ENCODE measurements at regions not wholly inside any gene's neighbourhood (a gene's known extent, or its start where the extent isn't known, plus 50 kb on each side); places are given as distances from the start of the nearest gene placed in this dataset.

DNA sequence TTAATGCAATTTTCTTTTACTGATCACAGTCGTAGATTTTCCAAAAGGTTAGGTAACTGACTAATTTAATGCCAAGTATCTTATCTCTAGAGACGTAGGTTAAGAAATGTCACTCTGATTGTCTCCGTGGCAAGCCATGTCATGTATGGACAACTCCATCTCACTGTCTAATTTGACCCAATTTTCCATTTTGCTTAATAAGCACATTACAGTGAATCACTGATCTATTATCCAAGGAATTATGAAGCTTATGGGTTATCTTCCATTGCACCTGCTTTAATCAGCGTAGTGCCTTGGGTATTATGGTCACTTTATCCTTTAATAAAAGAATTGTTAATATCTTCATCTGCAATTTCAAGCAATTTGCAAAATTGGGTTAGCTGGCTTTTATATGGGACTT is 557.4 kb upstream of the ROBO2 start:
- TF ChIP-seq, protein P1, sequence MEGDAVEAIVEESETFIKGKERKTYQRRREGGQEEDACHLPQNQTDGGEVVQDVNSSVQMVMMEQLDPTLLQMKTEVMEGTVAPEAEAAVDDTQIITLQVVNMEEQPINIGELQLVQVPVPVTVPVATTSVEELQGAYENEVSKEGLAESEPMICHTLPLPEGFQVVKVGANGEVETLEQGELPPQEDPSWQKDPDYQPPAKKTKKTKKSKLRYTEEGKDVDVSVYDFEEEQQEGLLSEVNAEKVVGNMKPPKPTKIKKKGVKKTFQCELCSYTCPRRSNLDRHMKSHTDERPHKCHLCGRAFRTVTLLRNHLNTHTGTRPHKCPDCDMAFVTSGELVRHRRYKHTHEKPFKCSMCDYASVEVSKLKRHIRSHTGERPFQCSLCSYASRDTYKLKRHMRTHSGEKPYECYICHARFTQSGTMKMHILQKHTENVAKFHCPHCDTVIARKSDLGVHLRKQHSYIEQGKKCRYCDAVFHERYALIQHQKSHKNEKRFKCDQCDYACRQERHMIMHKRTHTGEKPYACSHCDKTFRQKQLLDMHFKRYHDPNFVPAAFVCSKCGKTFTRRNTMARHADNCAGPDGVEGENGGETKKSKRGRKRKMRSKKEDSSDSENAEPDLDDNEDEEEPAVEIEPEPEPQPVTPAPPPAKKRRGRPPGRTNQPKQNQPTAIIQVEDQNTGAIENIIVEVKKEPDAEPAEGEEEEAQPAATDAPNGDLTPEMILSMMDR (IDR thresholded peaks at IDR 0.05; ENCODE audit: low read depth, low read length): no peak
- no peak for TF ChIP-seq EZH2phosphoT487 (IDR thresholded peaks at IDR 0.05; ENCODE audit: low read depth)

Data from OCI-LY3 (cell line).